ENCODE measurements at regions not wholly inside any gene's neighbourhood (a gene's known extent, or its start where the extent isn't known, plus 50 kb on each side); places are given as distances from the start of the nearest gene placed in this dataset.
A peak's percentile ranks its signal among the peaks of the same experiment; 100 is the strongest.
"Not testable (repeated sequence)": the region's sequence is repeated elsewhere in the genome, so short reads cannot be mapped to it uniquely, and the experiment has no call there.

DNA sequence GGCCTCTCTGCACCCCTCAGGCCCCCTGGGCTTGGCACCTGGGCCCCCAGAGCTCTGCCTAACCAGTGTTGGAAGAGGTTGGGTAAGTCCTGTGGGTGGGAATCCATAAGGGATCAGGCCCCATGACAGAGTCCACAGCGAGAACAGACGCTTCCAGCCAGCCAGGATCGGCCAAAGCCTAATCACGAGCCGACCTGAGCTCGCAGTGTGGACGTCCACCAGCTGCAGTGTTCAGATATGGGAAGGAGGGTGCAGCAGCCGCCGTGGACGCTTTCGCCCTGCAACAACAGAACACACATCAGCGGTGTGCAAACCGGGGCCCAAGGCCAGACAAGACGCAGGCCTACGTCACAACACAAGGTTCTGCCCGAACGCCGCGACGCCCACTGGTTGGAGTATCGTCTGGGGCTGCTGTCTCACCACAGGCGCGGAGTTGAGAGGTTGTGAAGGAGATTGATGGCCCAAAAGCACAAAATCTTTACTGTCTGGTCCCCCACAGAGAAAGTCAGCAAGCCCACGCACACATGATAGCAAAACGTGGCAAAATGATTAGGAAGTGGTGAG is 102.1 kb downstream of the FOXL3 start:
- Mint-ChIP-seq H3K36me3 (ENCODE audit: insufficient read depth) (no peaks in the 10 kb centered on the region), H3K4me1 (ENCODE audit: low read depth) (no peaks in the 10 kb centered on the region), H3K9me3 (peaks cover 18% of the 10 kb centered on the region), H3K27me3 (ENCODE audit: low read depth) (no peaks in the 10 kb centered on the region), H3K4me3 (no peak overlapping the region)
- DNase-seq (no peak), ATAC-seq (no peak)

DNA sequence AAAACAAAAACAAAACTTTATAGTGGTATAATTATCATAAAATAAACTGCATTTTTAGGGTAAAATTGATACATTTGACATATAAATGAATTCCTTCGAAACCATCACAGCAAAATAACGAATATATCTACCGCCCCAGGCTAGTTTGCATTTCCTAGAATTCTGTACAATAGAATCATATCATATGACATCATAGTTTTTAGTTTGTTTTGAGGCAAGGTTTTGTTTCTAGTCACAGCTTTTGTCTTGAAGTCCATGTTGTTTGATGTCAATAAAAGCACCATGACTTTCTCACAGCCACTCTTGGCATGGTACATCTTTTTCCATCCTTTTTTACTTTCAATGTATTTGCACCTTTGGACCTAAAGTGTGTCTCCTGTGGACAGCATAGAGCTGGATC is 102.9 kb downstream of the FOXL3 start:
- H3K9me3 Mint-ChIP-seq, result peaks cover 18% of the 10 kb centered on the region
- no peaks in the 10 kb centered on the region for H3K4me1 Mint-ChIP-seq (ENCODE audit: low read depth)
- DNase-seq, result no peak
- H3K4me3 Mint-ChIP-seq, result no peak overlapping the region
- no peak for ATAC-seq
- no peaks in the 10 kb centered on the region for H3K36me3 Mint-ChIP-seq (ENCODE audit: insufficient read depth)
- H3K27me3 Mint-ChIP-seq (ENCODE audit: low read depth), result no peaks in the 10 kb centered on the region

DNA sequence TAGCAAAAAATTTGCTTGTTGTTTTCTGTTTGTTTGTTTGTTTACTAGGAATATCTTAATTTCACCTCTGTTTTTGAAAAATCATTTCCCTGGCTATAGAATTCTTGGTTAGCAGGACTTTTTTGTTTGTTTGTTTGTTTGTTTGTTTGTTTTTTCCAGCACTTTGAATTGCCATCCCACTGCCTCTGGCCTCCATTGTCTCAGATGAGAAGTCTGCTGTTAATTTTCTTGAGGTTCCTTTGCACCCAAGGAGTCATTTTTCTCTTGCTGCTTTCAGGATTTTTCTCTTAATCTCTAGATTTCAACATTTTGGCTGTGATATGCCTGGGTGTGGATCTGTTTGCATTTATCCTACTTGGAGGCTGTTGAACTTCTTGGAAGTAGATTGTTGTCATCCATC is 105.7 kb downstream of the FOXL3 start:
- Mint-ChIP-seq H3K4me1 (ENCODE audit: low read depth) (no peaks in the 10 kb centered on the region), H3K27me3 (ENCODE audit: low read depth) (peaks cover 7% of the 10 kb centered on the region), H3K4me3 (no peak overlapping the region), H3K36me3 (ENCODE audit: insufficient read depth) (no peaks in the 10 kb centered on the region), H3K9me3 (peaks cover 38% of the 10 kb centered on the region)
- DNase-seq (no peak), ATAC-seq (no peak)

DNA sequence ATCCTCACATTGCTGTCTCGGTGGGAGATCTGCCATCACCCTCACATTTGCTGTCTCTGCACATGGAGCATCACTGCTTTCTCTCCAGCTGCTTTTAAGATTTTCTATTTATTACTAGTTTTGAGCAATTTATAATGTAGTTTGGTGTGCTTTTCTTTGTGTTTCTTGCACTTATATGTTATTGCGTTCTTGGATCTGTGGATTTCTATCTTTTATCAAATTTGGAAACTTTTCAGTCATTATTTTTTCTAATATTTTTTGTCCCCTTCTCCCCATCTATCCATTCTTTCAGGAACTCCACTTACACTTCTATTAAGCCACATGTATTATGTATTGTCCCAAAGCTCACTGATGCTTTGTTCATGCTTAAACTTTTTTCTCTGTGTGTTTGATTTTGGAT is 108.9 kb downstream of the FOXL3 start:
- DNase-seq (no peak), ATAC-seq (no peak)
- no peak overlapping the region for H3K4me3 Mint-ChIP-seq
- peaks cover 38% of the 10 kb centered on the region for H3K9me3 Mint-ChIP-seq
- no peaks in the 10 kb centered on the region for H3K36me3 Mint-ChIP-seq (ENCODE audit: insufficient read depth)
- peaks cover 7% of the 10 kb centered on the region for H3K27me3 Mint-ChIP-seq (ENCODE audit: low read depth)
- H3K4me1 Mint-ChIP-seq (ENCODE audit: low read depth), result no peaks in the 10 kb centered on the region

DNA sequence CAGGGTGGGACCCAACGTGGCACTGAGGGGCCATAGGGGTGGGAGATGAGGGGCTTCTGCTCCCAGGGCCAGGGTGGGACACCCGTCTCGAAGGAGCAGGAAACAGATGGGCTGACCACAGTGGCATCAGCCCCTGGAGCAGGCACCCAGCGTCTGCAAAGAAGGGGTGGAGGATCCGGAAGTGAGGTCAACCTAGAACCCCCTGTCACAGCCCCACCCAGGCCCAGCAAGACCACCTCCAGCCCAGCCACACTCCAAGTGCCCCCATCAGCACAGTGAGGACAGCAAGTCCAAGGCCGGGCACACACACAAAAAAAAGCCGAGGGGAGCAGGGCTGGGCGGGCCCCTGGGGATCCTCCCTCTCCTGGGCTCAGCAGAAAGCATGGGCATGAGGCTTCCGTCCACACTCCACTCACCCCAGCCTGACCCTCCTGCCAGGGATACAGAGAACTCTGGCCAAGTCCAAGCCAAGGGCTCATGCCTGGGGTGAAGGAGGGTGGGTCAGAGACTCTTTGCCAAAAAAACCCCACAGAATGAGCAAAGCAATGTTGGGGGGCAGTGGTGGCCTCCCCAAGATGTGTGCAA is 111.0 kb downstream of the FOXL3 start:
- Mint-ChIP-seq H3K4me3 (no peak overlapping the region), H3K27me3 (ENCODE audit: low read depth) (peaks cover 9% of the 10 kb centered on the region), H3K36me3 (ENCODE audit: insufficient read depth) (no peaks in the 10 kb centered on the region), H3K4me1 (ENCODE audit: low read depth) (no peaks in the 10 kb centered on the region), H3K9me3 (peaks cover 28% of the 10 kb centered on the region)
- ATAC-seq (no peak), DNase-seq (peak; percentile 2)

DNA sequence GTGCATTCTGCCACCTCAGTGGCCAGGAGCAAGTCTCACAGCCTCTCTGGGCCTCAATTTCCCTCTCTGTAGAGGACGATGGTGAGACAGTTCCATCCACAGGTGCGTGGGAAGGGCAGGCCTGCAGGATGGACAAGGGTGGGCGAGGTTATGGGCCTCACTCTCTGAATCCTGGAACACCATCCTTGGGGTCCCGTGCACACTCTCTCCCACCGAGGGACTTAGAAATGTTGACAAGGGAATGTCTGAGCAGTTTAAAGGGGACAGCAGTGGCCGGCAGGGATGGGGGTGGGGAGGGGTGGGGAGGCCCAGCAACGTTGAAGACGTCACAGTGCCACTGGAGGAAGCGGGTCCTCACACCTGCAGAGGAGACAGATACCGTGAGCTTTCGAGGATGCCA is 111.5 kb downstream of the FOXL3 start:
- Mint-ChIP-seq H3K9me3 (peaks cover 23% of the 10 kb centered on the region), H3K27me3 (ENCODE audit: low read depth) (peaks cover 11% of the 10 kb centered on the region), H3K36me3 (ENCODE audit: insufficient read depth) (no peaks in the 10 kb centered on the region), H3K4me3 (no peak overlapping the region), H3K4me1 (ENCODE audit: low read depth) (no peaks in the 10 kb centered on the region)
- ATAC-seq, result no peak
- no peak for DNase-seq

DNA sequence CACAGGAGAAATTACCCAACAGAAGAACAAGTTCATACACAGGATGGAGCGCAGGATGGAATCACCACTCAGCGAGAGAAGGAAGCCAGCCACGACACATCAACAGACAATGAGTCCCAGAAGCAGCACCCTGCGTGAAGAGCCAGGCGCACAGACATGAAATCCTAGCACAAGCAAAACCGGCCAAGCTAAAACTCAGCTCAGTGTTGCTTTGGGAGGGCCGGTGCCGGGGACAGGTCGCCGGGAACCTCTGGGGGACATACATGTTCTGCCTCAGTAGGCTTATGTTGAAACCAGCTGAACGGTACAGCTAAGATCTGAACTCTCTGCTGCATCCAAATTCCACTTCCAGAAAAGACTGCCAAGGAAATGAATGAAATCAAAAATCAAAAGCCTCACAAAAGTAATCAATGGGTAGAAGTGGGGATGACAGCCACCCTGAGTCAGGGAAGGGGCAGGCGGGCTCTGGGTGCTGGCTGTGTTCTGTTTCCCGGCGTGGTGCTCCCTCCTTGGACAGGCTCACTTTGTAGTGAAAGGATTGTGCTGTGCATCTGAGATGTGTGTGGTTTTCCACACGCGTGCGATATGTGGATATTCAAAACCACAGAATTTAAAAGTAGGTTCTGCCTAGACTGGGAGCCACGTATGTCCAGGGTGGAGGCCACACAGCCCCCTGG is 114.7 kb downstream of the PDGFA start:
- H3K9me3 Mint-ChIP-seq, result peaks cover 2% of the 10 kb centered on the region
- ATAC-seq (no peak), DNase-seq (no peak)
- no peaks in the 10 kb centered on the region for H3K4me1 Mint-ChIP-seq (ENCODE audit: low read depth)
- H3K36me3 Mint-ChIP-seq (ENCODE audit: insufficient read depth), result no peaks in the 10 kb centered on the region
- no peak overlapping the region for H3K4me3 Mint-ChIP-seq
- H3K27me3 Mint-ChIP-seq (ENCODE audit: low read depth), result peaks cover 11% of the 10 kb centered on the region

DNA sequence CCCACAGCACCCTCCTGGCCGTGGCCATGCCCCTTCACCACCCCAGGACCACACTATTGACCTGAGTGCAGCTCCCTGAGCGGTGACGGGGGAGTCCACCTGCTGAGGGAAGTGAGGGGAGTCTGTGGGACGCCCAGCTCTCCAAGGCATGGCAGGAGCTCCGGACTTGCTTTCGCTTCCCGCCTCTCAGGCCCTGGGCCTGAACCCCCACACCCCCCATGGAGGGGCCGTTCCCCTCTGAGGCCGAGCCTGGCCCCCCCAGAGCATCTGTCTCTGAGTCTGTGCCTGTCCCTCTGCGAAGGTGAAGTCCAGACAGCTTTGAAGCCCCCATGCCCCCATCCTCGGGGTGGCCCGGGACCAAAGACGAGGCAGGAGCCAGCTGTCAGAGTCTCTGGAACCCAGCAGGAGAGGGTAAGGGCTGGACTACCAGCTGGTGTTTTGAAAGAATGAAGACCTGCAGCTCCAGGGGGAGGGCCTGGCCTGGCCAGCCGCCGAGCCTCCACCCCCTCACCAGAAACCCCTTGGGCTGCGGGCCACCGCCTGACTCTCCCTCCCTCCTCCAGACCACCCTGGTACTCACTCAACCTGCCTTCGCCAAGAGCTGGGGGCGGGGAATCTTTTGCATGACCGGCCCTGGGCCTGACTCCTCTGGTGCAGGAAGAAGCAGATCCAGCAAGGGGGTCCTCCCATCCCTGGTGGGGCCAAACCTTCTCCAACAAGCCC is 114.0 kb downstream of the PDGFA start:
- Mint-ChIP-seq H3K27me3 (ENCODE audit: low read depth) (peaks cover 6% of the 10 kb centered on the region), H3K36me3 (ENCODE audit: insufficient read depth) (no peaks in the 10 kb centered on the region), H3K4me3 (no peak overlapping the region), H3K9me3 (no peaks in the 10 kb centered on the region), H3K4me1 (ENCODE audit: low read depth) (no peaks in the 10 kb centered on the region)
- ATAC-seq (no peak), DNase-seq (no peak)

DNA sequence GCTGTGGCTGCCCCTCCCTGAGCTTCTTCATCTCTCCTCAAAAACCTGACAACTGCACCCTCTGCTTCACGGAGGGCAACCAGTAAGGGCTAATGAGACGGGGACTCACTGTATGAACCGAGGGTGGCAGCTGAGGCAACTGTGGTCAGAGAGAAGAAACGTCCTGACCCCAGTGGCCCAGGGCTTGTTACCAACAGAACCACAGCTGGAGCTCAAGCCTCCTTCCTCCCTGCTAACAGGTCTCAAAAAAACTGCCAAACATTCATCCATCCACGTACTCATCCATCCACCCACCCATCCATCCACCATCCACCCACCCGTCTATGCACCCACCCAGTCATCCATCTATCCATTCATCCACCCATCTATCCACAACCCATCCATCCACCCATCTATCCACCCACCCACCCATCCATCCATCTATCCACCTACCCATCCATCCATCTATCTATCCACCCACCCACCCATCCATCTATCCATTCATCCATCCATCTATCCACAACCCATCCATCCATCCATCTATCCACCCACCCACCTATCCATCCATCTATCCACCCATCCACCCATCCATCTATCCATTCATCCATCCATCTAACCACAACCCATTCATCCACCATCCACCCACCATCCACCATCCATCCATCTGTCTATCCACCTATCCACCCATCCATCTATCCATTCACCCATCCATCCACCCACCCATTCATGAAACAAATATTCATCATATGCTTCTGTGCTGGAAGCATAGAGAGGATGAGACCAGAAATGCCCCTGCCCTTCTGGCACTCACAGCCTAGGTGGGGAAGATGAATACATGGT is 111.7 kb downstream of the PDGFA start:
- DNase-seq (peak; percentile 2), ATAC-seq (no peak)
- Mint-ChIP-seq H3K4me3 (no peak overlapping the region), H3K27me3 (ENCODE audit: low read depth) (peaks cover 6% of the 10 kb centered on the region), H3K9me3 (no peaks in the 10 kb centered on the region), H3K4me1 (ENCODE audit: low read depth) (no peaks in the 10 kb centered on the region), H3K36me3 (ENCODE audit: insufficient read depth) (no peaks in the 10 kb centered on the region)

DNA sequence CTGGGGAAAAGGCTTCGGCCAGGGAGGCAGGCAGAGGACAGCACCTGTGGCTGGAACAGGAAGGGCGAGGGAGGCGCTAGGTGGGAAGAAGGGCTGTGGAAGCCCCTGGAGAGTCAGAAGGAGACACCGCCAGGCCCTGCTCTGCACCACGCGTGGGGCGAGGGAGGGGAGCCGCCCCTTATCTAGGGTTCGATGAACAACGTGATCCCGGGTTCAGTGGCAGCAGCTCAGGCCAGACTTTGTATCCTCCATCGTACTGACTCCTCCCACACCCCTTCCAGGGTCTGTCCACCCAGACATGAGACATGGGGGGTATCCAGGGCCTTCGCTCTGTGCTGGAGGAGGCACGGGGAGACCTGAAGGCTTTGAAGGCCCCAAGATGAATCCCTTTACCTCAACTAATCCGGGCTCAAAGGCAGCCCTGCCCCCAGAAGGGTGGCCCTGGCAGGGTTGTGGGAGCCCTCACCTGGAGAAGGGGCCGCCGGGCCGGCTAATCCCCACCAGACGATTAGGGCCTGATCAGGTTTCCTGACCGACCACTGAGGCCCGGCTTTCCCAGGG is 110.8 kb downstream of the PDGFA start:
- Mint-ChIP-seq H3K9me3 (no peaks in the 10 kb centered on the region), H3K4me1 (ENCODE audit: low read depth) (no peaks in the 10 kb centered on the region), H3K36me3 (ENCODE audit: insufficient read depth) (no peaks in the 10 kb centered on the region), H3K27me3 (ENCODE audit: low read depth) (peaks cover 6% of the 10 kb centered on the region), H3K4me3 (no peak overlapping the region)
- DNase-seq, result peak; percentile 3
- no peak for ATAC-seq

DNA sequence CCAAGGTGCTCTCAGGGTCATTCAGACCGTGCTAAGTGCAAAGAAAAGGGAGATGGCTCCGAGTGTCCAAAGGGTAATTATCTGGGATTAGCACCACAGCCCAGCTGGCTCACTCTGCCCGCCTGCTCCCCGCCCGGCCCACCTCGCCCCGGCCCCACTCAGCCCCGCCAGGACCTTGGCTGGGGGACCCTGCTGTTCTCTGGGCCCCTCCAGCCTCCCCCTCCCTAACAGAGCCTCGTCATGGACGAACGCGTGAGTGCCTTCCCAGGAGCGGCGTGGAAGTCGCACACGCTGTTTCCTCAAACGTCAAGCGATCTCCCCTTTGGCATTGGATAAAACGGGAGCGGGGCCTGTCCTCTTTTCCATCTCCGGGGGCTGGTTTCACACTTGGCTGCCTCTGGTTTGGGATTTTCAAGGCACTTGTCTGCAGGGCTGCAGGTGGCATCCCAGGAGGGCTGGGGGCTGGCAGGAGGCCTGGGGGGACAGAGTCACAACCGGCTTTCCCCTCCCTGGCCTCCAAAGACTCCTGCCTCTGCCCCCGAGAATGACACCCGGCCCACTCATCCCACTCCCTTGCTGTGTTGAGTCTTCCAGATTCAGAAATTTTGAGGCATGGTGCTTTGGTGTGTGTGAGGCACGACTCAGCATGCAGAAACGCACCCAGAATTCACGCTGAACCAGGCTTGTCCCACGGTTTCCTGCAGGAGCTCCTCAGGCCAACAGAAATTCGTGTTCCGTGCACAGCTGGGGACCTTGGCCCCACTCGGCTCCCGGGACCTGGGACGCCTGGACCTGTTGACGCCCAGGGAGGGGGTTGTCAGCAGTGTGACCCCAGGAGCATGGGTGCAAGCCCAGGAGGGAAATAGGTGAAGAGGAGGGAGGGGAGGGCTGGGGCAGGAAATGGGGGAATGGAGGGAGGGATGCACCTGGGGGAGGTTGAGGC is 110.0 kb downstream of the PDGFA start:
- no peaks in the 10 kb centered on the region for H3K9me3 Mint-ChIP-seq
- ATAC-seq (no peak), DNase-seq (no peak)
- no peak overlapping the region for H3K4me3 Mint-ChIP-seq
- peaks cover 6% of the 10 kb centered on the region for H3K27me3 Mint-ChIP-seq (ENCODE audit: low read depth)
- no peaks in the 10 kb centered on the region for H3K36me3 Mint-ChIP-seq (ENCODE audit: insufficient read depth)
- H3K4me1 Mint-ChIP-seq (ENCODE audit: low read depth), result no peaks in the 10 kb centered on the region

DNA sequence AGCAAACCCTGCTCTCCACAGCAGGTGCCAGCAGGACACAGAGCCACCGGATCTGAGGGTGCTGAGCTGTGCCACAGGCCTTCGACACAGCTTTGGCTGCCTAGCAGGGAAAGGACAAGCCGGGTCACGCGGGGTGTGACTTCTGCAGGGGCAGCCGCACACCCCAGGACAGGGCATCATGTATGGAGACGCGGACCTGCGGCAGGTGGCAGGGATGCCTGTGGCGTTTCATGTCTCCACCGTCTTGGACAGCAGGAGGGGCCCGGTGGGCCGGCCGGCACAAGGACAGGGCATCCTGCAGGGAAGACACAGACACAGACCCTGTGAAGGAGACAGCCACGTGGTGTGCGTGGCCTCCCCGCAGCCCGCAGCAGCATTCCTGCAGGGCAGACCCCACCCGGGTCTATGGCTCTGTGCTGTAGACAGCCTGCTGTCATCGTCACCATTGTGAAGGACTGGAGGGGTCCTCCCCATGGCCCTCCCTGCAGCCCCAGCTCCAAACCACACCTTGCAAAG is 109.2 kb downstream of the PDGFA start:
- no peak for ATAC-seq
- no peak for DNase-seq
- no peaks in the 10 kb centered on the region for H3K36me3 Mint-ChIP-seq (ENCODE audit: insufficient read depth)
- H3K9me3 Mint-ChIP-seq, result no peaks in the 10 kb centered on the region
- peaks cover 6% of the 10 kb centered on the region for H3K27me3 Mint-ChIP-seq (ENCODE audit: low read depth)
- H3K4me1 Mint-ChIP-seq (ENCODE audit: low read depth), result no peaks in the 10 kb centered on the region
- H3K4me3 Mint-ChIP-seq, result no peak overlapping the region

DNA sequence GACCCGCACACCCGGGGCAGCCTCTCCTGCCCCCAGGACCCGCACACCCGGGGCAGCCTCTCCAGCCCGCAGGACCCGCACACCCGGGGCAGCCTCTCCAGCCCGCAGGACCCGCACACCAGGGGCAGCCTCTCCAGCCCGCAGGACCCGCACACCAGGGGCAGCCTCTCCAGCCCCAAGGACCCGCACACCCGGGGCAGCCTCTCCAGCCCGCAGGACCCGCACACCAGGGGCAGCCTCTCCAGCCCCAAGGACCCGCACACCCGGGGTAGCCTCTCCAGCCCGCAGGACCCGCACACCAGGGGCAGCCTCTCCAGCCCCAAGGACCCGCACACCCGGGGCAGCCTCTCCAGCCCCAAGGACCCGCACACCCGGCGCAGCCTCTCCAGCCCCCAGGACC is 108.5 kb downstream of the PDGFA start:
- H3K4me3 Mint-ChIP-seq; H3K27me3 Mint-ChIP-seq (ENCODE audit: low read depth); H3K36me3 Mint-ChIP-seq (ENCODE audit: insufficient read depth); H3K4me1 Mint-ChIP-seq (ENCODE audit: low read depth); ATAC-seq; DNase-seq; H3K9me3 Mint-ChIP-seq: not testable (repeated sequence)
